ENCODE measurements at regions not wholly inside any gene's neighbourhood (a gene's known extent, or its start where the extent isn't known, plus 50 kb on each side); places are given as distances from the start of the nearest gene placed in this dataset.

DNA sequence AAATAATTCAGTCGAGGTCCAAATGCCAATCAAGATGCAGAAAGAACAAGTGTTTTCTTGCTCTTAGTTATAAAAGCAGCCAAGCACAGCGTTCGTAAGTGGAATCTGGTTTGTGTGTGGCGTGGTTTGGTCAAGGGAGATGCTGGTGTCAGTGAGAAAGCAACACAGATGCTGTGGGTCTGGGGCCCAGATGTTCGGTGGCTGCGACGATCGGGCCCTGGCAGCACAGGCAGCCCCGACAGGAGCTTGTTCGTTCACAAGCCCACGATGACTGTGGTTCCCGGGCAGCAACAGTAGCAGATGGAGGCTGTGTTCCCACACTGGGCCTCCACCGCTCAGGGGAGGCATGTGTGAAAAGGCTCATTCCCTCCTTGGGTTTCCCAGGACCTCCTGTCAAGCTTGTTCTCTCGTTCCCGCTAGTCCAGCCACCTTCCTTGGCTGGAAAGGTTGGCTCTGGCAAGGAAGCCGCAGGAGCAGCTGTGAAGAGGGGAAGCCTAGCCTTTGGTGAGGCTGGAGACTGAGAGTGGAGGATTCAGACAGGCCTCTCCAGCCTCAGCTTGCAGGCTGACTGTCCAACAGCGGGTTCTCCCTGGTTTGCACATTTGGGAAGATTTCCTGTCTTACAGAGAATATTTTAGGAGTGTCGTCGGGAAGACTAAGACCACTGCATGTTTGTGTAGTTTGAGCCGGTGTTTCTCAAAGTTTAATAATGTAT lies 304.7 kb downstream of the QKI start:
- TF ChIP-seq CTCF (IDR thresholded peaks at IDR 0.05; ENCODE audit: poor library complexity): no peak
- TF ChIP-seq EZH2 (IDR thresholded peaks at IDR 0.05; ENCODE audit: borderline replicate concordance): no peak
- no peak for TF ChIP-seq EZH2phosphoT487 (IDR thresholded peaks at IDR 0.05; ENCODE audit: low read depth, severe bottlenecking, unreplicated experiment)
